Fibroblast of peridontal ligament (primary cell): ENCODE measurements at regions not wholly inside any gene's neighbourhood (a gene's known extent, or its start where the extent isn't known, plus 50 kb on each side); places are given as distances from the start of the nearest gene placed in this dataset.
A peak's percentile ranks its signal among the peaks of the same experiment; 100 is the strongest.
"Not testable (repeated sequence)": the region's sequence is repeated elsewhere in the genome, so short reads cannot be mapped to it uniquely, and the experiment has no call there.

Source experiments
- DNase-seq: peaks from one replicate; pipeline ENCODE4 v3.0.0-alpha.2; 2010; ENCODE audit errors: extremely low read depth

- DNase-seq, result no peak
These were observed 53.8 kb upstream of the ADAMTS18 start for GRCh38 chr16:77488652-77489051.

DNA sequence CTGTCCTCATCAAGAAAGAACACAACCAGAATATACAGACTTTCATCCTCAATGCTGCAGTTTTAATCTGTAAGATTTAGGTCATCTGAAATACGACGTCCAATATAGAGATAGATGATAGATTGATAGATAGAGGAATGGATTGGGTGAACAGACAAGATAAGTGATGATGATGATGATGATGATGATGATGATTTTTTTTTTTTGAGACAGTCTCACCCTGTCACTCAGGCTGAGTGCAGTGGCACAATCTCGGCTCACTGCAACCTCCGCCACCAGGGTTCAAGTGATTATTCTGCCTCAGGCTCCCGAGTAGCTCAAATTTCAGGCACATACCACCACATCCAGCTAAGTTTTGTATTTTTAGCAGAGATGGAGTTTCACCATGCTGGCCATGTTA lies 56.3 kb upstream of the ADAMTS18 start:
- DNase-seq, result no peak

- DNase-seq, result peak; percentile 4
These were observed 62.1 kb upstream of the ADAMTS18 start for GRCh38 chr16:77496934-77497333.

DNA sequence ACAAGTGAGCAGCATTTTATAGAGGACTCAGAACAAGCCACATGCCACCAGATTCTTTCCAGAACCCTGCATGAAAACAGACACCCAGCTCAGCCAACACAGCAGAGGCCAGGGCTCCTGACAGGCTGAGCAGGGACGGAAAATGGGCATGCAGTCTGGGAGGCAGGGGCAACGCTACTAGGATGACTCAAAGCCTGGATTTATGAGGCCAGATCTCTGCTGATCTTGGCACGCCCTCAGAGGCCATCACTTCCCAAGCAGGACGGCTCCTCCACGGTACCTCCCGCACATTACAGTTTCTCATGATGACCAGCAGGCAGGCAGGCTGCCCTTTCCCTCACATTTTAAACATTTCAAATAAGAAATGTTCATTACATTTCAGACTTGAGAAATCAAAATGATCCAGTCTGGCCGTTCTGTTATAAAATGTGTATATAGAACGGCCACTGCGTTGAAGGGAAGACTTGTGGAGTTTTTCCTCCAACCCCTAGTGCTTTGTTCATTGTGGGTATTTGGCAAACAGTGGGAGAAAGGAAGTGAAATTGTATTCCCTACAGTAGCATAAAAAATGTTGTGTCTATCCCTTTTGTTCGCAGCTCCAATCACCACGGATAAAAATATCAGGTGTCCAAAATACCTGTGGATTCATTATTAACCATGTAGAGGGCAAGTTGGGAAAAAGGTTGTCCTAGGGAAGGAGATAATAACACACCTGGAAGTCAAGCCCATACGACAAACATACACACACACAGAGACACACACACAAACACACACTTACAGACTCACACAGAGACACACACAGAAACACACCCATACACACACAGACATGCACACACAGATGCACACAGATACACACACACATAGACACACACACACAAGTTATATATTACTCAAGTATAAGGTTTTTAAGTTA lies 64.8 kb upstream of the ADAMTS18 start:
- DNase-seq, result peak; percentile 71

DNA sequence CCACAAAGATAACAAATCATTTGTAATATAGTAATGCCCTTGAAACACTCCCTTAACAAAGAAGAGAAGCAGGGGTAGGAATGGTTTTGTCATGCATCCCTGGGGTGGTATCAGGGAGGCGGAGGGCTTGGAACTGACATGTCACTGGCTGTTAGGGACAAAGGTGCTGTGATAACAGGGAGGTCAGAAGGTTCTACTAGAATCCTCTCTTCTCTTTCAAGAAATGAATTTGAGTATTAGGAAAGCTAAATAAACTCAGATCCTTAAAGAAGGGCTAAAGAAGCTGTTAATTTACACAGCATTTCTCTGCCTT lies 65.4 kb upstream of the ADAMTS18 start:
- DNase-seq, result no peak

- no peak for DNase-seq
These were observed 66.3 kb upstream of the ADAMTS18 start for GRCh38 chr16:77500934-77501664.

DNA sequence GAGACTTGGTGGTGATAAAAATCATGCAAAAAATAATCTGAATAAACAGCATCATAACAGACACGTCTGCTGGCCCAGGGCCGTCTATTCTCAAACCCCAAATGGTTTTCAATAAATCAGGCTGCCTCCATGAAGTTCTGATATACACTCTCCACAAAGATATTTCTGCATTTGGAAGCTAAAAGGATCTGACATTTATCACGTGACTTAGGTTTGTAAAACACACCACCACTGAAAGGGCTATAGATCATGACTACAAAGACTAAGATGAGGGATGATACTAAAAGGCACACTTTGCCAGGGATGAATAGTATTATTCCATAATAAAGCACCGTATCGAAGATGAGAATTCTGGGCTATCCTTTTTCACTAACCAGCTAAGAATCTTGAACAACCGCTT lies 67.6 kb upstream of the ADAMTS18 start:
- no peak for DNase-seq

- DNase-seq, result not testable (repeated sequence)
These were observed 71.7 kb upstream of the ADAMTS18 start for GRCh38 chr16:77506492-77506891.

GRCh38 chr16:77509051-77509450 lies 74.2 kb upstream of the ADAMTS18 start:
- no peak for DNase-seq

GRCh38 chr16:77509796-77510195 lies 75.0 kb upstream of the ADAMTS18 start:
- no peak for DNase-seq

DNA sequence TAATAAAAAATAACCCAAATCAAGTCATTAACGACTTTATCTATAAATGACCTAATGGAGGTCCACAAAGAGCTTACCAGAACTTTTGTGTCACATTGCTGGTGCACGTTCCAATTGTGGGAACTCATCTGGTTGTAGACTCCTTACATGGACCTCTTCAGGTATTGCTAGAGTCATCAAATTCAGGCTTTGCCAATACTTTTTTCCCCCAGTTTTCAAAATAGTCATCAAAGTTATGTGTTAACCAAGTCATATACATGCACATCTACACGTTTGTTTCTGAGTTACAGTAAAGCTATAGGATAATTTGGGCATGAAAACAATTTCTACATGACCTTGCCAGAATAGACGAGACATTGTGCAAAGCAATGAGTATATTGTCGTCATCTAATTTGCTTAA lies 76.2 kb upstream of the ADAMTS18 start:
- no peak for DNase-seq

DNA sequence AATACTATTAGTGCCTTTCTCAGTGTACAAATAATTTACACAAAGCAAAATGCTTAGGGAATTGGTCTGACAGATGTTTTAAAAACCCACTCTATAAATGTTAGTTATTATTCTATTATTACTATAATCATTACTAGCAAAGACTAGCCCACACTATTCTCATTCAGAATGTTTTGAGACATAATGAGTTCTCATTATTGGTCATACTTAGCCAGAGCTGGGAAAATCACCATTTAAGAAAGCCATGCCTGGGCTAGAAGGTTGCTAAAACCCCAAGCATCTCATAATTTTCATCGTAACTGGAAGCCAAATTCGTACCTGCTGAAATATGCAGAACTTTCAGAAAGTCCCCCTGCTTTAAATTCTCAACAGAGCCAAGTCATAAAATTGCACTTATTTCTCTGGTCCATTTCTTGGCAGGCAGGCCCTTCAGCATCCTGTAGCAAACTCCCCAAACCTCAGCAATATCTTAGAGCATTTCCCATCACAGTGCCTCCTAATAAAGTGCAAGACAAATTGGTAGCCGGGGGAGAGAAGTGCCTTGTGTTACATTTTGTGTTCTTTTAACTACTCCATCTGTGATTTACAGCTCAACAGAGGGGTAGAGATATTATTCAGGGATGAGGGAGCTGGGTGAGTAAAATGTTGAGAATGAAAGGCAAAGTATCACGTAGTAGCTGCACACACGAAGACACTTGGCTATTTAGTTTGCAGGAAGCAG lies 79.8 kb upstream of the ADAMTS18 start:
- DNase-seq, result no peak

DNA sequence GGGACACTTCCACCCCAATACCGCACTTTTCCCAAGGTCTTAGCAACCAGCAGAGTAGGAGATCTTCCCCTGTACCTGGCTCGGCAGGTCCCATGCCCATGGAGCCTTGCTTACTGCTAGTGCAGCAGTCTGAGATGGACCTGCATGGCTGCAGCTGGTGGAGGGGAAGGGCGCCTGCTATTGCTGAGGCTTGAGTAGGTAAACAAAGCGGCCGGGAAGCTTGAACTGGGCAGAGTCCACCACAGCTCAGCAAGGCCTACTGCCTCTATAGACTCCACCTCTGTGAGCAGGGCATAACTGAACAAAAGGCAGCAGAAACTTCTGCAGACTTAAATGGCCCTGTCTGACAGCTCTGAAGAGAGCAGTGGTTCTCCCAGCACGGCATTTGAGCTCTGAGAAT lies 90.4 kb upstream of the ADAMTS18 start:
- DNase-seq, result not testable (repeated sequence)

GRCh38 chr16:77531752-77532151 lies 96.9 kb upstream of the ADAMTS18 start:
- DNase-seq, result peak; percentile 95

DNA sequence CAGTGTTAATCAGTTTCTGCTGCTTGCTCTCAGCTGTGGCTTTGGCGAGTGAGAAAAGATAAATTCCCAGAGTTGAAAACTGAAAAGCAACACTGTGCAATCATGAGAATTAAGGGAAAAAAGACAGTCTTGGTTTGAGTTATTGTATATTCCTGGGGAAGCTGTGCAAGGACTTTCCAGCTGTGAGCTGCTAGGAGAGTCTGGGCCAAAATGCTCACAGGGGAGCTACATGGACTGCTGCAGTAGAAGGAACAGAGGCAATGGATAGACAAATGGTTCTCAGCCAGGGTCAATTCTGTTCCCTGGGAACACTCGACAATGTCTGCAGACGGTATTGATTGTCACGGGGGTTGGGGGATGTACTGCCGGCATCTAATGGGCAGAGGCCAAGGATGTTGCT lies 102.0 kb upstream of the ADAMTS18 start:
- DNase-seq, result peak; percentile 44

- DNase-seq, result no peak
These were observed 104.7 kb upstream of the ADAMTS18 start for GRCh38 chr16:77539421-77540034.

GRCh38 chr16:77540646-77541045 lies 105.8 kb upstream of the ADAMTS18 start:
- DNase-seq, result peak; percentile 83

- no peak for DNase-seq
These were observed 106.3 kb upstream of the ADAMTS18 start for GRCh38 chr16:77541165-77541564.

GRCh38 chr16:77548151-77548550 lies 113.3 kb upstream of the ADAMTS18 start:
- DNase-seq, result no peak

DNA sequence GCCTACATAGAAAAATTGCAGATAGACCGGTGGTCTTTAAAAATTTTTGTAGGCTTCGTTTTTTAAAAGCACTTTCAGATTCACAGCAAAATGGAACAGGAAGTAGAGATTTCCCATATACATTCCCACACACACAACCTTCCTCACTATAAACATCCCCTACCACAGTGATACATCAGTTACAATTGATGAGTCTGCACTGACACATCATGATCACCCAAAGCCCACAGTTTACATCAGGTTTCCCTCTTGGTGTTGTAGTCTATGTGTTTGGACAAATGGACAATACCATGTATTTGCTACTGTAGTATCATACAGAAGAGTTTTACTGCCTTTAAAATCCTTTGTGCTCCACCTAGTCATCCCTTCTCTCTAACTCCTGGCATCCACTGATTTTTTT lies 113.9 kb upstream of the ADAMTS18 start:
- DNase-seq, result no peak

GRCh38 chr16:77549876-77550275 lies 115.0 kb upstream of the ADAMTS18 start:
- DNase-seq, result no peak

- DNase-seq, result peak; percentile 93
These were observed 116.5 kb upstream of the ADAMTS18 start for GRCh38 chr16:77551357-77551756.
